COLO829 (cell line): ENCODE measurements at regions not wholly inside any gene's neighbourhood (a gene's known extent, or its start where the extent isn't known, plus 50 kb on each side); places are given as distances from the start of the nearest gene placed in this dataset.
A peak's percentile ranks its signal among the peaks of the same experiment; 100 is the strongest.
"Not testable (repeated sequence)": the region's sequence is repeated elsewhere in the genome, so short reads cannot be mapped to it uniquely, and the experiment has no call there.

Source experiments
- DNase-seq: peaks from one replicate; pipeline ENCODE4 v3.0.0; 2012; ENCODE audit warnings: low spot score

DNA sequence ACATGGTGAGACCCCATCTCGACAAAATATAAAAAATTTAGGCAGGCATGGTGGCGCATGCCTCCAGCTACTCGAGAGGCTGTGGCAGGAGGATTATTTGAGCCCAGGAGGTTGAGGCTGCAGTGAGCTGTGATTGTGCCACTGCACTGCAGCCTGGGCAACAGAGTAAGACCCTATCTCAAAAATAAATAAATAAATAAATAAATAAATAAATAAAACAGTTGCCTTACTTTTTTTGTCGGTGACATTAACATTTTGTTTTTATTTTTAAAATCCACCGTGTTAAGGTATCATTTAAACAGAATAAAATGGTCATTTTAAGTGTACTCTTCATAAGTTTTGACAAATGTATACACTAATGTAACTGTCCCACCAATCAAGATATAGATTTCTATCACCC lies 57.0 kb downstream of the RASL11A start:
- DNase-seq: no peak

DNA sequence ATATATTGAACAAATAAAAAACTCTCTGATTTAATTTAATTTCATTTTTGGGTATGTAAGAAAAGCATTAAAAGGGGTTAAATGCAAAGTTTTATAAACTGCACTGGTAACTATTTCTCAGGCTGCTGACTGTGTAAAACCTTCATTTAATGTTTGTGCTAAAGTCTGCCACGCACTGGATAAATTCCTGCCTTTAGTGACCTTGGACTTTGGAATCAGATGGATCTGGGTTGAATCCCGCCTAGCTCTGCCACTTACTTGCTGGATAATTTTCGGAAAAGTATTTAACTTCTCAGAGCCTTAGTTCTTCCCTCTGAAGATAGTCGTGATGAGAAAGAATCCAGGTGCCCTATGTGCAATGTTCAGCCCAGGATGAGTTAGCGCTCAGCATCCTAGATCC lies 58.6 kb downstream of the RASL11A start:
- DNase-seq: no peak

GRCh38 chr13:27334774-27335435 lies 64.3 kb downstream of the RASL11A start:
- DNase-seq: no peak

DNA sequence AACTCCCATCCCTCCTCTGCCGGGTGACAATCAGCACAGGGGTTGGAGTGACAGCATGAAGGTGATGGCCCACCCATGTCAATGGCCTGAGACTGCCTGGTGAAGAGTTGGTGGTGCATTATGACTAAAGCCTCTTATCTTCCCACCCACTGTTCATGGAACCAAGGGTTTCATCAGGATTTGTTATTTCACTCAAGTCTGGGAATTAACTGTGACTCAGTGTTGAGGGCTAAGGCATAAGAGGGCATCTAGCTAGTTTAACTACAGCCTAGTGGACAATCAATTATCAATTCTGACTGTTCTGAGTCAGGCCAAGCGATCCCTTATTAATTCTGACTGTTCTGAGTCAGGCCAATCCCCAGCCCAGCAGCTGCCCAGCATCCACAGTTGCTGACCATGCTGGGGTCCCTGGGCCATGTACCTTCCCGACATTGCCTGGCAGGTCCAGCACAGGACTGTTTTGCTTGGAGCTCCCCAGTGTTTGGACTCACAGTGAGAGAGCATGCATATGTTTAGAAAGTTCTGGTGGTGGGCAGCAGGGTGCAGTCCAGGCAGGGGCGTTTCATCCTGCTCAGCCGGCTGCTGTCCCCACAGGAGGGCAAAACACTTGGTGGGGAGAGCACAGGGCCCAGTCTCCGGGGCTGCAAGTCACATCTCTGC lies 65.5 kb downstream of the RASL11A start:
- DNase-seq: no peak

DNA sequence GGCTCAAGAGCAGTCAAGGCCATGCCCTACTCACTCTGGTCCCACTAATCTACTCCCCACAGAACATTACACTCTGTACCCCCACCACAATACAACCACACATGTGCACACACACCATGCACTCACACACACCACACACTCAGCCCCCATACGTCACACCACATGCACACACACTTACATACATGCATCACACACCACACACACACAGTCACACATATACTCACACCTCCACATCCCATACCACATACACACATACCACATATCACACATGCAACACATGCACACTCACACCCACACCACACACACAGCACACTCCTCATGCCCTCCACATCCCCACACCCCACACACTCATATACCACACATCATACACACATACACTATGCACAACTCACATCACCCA lies 67.6 kb downstream of the RASL11A start:
- no peak for DNase-seq

GRCh38 chr13:27338816-27339215 lies 68.2 kb downstream of the RASL11A start:
- DNase-seq: no peak

GRCh38 chr13:27339299-27339698 lies 68.7 kb downstream of the RASL11A start:
- DNase-seq: no peak

GRCh38 chr13:27341616-27342015 lies 71.0 kb downstream of the RASL11A start:
- no peak for DNase-seq

GRCh38 chr13:27347211-27347772 lies 76.7 kb downstream of the RASL11A start:
- DNase-seq: no peak

DNA sequence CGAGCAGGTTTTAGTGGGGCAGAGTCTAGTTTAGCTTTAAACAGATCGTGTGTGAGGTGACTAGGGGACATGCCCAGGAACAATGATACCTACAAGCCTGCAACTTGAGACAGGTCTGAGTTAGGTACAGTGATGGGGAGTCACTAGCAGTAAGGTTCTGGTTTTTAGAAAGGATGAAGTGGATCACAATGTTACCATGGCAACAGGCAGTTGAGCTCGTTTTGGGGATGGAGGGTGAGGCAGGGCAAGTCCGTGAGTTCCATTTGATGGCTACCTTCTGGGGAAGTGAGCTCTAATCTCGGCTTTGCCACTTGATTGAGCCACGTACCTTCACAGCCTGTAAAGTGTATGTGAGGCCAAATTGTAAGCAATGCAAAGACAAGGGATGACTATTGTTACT lies 76.0 kb upstream of the GTF3A start:
- no peak for DNase-seq

DNA sequence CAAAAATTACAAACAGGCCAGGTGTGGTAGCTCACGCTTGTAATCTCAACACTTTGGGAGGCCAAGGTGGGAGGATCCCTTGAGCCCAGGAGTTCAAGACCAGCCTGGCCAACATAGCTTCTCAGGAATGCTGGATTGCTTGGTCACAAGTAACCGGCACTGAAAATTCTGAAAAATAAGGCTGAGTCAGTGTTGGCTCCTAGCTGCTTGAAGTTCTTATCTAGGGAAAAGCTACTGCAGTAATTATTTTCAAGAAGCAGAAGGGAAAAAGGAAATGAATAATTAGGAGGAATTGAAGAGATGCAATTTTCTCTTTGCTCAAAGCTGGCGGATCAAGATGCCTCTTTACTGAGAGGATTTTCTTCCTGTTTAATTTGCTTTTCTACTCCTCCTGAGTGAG lies 75.0 kb upstream of the GTF3A start:
- no peak for DNase-seq

- DNase-seq: not testable (repeated sequence)
These were observed 73.6 kb upstream of the GTF3A start for GRCh38 chr13:27350825-27351224.

- no peak for DNase-seq
These were observed 71.7 kb upstream of the GTF3A start for GRCh38 chr13:27352698-27353097.

GRCh38 chr13:27353166-27353583 lies 71.2 kb upstream of the GTF3A start:
- DNase-seq: peak; percentile 57

DNA sequence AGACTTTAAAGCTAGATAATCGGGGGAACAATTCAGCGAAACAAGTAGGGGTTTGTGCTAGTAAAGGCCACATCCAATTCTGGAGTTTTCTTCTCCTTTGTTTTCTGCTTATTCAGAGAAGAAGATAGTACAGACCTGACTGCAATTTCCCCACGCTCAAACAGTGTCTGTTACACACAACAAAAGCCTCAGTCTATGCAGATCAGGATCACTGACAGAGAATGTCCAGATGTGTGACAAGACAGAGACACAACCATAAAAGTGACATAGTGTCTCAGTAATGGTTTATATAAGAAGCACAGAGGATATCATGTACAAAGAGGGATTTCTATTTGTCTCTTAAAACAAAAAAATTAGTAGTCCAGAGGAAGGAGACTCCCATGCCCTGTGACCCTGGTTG lies 70.7 kb upstream of the GTF3A start:
- no peak for DNase-seq

DNA sequence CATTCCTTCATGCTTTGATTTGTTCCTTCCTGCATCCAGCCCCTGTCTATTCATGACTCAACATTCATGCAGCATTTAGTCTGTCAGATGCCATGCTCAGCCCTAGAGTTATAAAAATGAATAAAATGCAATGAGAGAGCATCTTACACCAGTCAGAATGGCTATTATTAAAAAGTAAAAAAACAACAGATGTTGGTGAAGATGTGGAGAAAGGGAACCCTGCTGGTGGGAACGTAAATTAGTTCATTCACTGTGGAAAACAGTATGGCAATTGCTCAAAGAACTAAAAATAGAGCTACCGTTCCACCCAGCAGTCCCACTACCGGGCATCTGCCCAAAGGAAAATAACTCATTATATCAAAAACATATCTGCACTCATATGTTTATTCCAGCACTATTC lies 70.0 kb upstream of the GTF3A start:
- DNase-seq: no peak

DNA sequence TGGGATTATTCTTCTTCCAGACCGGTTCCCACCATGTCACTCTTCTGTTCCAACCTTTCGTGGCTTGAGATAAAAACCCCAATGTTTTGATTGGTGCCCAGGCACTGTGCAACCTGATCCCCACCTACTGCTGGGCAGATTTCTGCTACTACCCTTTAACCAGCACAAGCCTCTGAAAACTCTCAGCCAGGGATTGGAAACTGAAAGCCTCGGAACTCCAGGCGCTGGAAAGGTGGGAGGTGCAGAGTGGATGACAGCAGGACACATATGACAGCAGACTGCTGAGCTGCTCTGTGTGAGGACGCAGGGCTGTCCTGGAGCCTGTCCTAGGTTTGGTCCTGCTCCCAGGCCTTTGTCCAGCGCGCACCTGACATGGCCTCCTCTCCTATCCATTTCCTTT lies 68.5 kb upstream of the GTF3A start:
- no peak for DNase-seq

GRCh38 chr13:27358420-27358819 lies 66.0 kb upstream of the GTF3A start:
- no peak for DNase-seq

GRCh38 chr13:27359199-27359821 lies 65.1 kb upstream of the GTF3A start:
- peak; percentile 76 for DNase-seq

GRCh38 chr13:27360562-27360961 lies 63.9 kb upstream of the GTF3A start:
- no peak for DNase-seq

DNA sequence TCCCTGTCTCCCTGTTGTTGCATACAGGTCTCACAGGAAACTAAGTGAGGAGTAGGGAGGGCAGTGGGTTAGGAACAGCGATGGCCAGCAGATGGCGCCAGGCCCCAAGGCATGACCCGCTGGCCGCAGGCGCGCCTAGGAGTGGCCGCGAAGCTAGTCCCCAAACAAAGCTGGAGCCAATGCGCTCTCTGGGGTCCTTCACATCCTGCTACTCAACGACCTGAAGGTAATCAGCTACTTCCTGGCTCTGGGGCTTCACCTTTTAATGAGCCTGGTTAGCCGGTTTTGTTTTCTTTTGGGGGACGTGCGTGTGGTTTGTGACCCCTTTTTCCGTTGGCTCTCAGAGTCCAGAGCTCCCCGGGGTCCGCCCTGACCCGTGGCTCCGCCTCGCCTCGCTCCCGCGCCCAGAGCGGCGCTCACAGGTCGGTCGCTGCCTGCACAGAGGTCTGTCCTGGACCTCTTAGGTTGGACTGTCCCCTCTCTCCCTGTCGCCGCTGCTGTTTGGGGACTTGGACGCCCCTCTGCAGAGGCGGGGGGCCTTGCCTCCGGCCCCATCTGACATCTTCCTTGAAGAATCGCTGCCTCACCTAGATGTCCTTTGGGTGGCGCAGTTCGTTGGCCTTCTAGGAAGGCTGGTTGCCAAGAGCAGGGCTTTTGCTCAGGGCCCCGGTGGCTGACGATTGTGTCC lies 62.2 kb upstream of the GTF3A start:
- DNase-seq: peak; percentile 83

DNA sequence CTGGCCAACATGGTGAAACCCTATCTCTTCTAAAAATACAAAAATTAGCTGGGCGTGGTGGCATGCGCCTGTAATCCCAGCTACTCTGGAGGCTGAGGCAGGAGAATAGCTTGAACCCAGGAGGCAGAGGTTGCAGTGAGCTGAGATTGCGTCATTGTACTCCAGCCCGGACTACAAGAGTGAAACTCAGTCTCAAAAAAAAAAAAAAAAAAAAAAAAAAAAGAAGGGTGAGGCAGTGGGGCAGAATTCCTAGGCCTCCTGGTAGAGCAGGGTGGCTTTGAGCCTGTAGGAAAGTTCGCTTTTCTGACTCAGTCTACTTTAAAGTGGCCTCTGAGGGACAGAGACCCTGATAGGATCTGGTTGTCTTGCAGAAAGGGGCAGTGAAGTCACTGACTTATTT lies 60.8 kb upstream of the GTF3A start:
- DNase-seq: not testable (repeated sequence)

GRCh38 chr13:27367570-27367969 lies 56.8 kb upstream of the GTF3A start:
- no peak for DNase-seq
